Esophagus mucosa (tissue), 1 donor: ENCODE measurements at regions not wholly inside any gene's neighbourhood (a gene's known extent, or its start where the extent isn't known, plus 50 kb on each side); places are given as distances from the start of the nearest gene placed in this dataset.

Experiments used
- ATAC-seq: fragments of 200-7000 bp; cut with Tn5 transposase; one replicate; pipeline ENCODE4 v1.9.1; 2020
- donor health status: DM: yes; HTN: yes; CAD: no.

GRCh38 chr4:184879271-184879670 lies 53.5 kb upstream of the ACSL1 start:
- ATAC-seq, result no peak

DNA sequence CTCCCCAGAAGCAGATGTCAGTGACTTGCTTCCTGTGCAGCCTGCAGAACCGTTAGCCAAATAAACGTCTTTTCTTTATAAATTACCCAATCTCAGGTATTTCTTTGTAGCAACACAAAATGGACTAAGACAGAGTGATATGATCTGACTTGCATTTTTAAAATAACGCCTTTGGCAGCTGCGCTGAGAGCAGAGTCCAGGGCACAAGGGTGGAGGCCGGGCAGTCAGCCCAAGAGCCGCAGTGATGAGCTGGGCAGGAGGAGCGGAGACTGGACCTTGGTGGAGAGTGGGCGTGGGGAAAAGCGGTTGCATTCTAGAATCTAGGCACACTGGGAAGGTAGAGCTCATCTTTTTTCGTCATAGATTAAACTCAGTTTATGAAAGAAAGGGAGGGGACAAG lies 56.5 kb upstream of the ACSL1 start:
- ATAC-seq, result no peak

DNA sequence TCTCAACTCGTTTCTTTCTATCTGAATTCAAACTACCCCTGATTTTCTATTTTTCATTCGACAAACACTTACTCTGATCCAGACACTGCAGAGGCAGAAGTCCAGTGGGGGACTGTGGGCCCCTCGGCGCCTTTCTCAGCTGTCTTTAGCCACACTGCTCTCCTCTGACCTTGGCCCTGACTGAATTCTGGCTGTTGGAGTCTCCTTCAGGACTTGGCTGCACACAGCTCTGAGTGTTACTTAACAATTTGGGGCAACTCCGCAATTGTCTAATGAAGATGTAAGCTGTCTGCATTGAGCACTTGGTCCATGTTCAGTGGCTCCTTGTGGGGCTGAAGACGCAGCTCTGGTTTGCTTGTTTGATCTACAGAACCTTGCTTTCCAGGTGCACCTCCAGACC lies 57.3 kb upstream of the ACSL1 start:
- no peak for ATAC-seq

DNA sequence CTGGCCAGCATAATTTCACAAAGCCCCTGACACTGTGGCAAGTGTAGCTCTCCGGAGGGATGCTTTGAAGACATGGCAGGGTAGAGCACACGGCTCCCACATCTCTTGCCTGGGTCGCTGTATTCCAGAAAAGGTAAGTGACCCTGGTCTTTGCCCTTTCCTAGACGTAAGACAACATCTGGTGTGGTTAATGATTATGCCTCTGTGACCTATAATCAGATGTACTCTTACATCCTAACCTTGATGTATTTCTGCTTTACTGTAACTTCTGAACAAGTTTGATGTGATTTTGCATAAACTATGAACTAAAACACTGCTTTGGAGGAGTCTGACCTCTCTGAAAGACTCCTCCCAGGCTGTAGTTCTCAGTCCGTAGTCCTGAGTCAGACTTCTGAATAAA lies 59.1 kb upstream of the ACSL1 start:
- no peak for ATAC-seq

- ATAC-seq, result no peak
These were observed 59.8 kb upstream of the ACSL1 start for GRCh38 chr4:184885602-184886001.

DNA sequence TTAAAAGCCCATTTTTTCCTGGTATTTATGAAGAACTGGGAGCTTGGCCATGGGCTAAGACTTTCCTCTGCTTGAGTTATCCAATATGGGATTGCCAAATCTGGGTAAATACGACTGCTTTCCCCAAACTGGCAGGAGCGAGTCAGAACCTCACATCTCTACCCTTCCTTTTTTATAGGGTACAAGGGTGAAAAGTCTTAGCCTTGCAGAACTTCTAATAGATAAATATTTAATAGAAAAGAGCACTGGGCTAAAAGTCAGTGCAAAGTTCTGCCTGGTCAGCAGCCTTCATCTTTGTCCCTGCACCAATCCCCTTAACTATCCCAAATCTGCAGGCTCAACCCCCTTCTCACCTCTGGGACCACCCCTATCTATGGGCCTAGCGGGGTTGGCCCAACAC lies 61.6 kb upstream of the ACSL1 start:
- no peak for ATAC-seq

GRCh38 chr4:184887947-184888346 lies 62.2 kb upstream of the ACSL1 start:
- ATAC-seq, result no peak

- no peak for ATAC-seq
These were observed 64.0 kb upstream of the ACSL1 start for GRCh38 chr4:184889666-184890335.

DNA sequence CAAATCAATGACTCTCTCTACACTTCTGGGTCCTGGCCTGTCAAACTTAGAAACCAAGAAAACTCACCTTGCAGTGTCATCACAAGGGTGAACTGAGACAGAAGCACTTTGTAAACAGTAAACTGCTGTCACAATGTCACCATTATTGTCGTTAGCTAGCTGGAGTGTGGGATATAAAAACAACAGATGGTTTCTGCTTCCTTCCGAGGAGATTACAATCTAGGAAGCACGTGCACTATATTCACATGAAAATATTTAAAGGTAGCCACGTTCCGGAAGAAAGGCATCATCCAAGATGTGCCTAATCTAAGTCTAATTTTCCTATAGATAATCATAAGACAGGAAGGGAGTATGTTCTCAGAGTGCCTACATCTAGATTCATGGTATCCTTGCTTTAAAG lies 64.7 kb upstream of the ACSL1 start:
- ATAC-seq, result no peak

- no peak for ATAC-seq
These were observed 66.1 kb upstream of the ACSL1 start for GRCh38 chr4:184891816-184892397.

- no peak for ATAC-seq
These were observed 67.2 kb upstream of the ACSL1 start for GRCh38 chr4:184892999-184893398.

DNA sequence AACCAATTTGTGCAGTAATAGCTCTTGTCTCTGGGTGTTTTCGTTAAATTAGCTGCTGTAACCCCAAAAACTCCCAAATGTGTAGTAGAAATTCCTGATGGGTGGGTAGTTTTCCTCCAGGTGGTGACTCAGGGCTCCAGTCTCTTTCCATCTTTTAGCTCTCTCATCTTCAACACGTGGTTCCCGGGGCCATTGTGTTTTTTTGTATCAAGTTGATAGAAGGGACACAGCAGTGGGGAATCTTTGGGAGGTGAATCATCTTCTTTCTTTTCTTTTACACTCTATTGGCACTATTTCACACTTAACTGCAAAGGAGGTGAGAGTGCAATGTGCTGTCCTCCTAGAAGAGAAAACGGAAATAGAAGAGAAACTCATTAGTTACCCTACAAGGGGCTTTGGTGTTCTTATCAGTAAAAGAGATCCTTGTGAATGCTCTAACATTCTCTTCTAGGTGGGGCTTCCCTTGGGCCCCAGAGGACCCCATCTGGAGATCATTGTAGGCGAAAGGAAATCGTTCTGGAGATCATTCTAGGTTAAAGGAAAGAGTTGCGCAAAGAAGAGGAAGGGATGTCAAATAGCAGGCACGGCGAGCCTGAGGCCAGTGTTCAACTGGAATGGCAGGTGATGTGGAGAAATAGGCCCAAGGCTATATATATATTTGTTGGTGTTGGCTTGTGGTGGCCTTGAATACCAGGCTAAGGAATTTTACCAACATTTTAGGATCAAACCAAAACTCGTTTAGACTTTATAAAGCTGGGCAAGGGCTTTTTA lies 68.2 kb upstream of the ACSL1 start:
- no peak for ATAC-seq

- ATAC-seq, result no peak
These were observed 69.4 kb upstream of the ACSL1 start for GRCh38 chr4:184895012-184895695.

DNA sequence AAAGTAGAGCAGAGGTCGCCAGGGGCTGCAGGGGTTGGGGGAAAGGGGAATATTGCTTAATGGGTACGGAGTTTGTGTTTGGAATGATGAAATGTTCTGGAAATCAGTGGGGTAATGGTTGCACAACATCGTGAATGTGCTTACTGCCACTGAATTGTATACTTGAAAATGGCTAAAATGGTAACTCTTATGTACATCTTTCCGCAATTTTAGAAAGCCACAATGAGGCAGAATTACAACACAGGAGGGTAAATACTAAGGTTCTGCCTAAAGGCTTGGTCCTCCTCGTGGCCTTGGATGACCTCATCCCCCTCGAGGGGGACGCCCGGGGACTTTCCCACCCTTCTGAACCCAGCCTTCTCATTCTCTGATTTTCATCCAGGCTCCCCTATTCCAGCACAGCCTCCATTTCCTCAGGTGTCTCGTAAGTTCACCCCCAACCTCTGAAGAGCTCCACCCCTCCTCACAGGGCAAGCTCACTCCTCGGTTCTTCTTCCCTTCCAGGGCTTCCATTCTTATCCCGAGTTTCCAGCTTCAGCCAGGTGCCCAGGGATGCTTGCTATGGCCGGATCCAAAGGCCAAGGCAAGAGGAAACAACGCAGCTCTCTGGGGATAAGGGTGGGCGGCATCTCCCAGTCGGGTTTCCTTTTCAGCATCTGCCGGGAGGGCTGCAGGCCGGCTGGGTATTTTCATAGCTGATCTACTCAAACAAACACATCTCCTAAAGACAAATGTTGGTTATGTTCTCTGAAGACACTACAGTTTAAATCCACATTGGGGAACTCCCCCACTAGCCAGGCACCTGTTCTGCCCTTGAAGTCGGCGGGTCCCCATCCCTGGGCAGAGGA lies 71.3 kb upstream of the ACSL1 start:
- no peak for ATAC-seq

- no peak for ATAC-seq
These were observed 72.1 kb upstream of the ACSL1 start for GRCh38 chr4:184897895-184898294.

- no peak for ATAC-seq
These were observed 73.0 kb upstream of the ACSL1 start for GRCh38 chr4:184898793-184899192.

GRCh38 chr4:184899261-184900134 lies 73.7 kb upstream of the ACSL1 start:
- peak; percentile 71 for ATAC-seq

DNA sequence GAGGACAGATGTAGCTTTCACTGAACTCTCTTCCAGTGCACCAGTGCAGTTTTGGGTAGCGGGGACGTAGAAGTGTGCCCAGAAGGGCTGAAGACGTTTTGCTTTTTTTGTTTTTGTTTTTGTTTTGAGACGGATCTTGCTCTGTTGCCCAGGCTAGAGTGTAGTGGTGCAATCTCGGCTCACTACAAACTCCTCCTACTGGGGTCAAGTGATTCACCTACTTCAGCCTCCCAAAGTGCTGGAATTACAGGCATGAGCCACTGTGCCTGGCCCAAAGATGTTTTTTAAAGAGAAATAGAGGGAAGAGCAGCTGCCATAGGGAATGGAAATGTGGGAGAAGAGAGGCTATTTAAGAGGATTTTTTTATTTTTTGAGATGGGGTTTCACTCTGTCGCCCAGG lies 74.4 kb upstream of the ACSL1 start:
- ATAC-seq, result no peak

DNA sequence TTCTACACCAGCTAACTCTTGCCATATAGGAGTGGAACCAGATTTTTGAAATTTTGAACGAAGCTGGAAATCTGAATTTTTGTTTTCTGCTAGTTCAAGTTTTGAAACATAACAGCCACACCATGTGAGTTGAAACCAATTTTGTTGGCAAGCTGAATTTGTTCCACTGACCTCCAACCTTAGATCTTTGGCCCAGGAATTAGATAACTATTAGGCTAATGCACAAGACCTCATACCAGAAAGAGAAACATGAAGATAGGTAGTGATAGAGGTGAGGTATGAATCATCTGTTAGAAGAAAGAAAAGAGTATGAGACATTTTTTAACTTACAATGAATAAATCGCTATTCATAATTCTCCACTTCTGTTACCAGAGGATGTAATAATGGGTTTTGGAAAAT lies 76.8 kb upstream of the ACSL1 start:
- ATAC-seq, result no peak

DNA sequence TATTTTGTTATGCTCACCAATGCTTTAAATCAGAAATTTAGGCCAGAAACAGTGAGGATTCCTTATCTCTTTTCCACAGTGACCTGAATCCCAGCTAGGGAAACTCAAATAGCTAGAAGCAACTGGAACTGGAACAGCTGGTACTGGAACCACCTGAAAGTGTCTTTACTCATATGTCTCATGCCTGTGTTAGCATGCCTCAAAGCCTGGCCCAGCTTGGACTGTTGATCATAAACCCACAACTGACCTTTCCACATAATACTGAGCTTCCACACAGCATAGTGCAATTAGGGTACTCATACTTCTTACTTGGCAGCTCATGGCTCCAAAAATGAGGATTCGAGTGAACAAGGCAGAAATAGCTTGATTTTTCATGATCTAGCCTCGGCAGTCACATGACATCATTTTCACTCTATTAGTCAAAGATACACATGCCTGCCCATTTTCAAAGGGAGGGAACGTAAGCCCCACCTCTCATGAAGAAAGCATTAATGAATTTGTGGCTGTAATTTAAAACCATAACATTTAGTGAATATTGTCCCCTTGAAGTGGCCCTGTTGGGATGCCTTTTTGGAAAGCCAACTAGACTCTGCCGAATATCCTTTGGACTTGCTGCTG lies 80.8 kb upstream of the ACSL1 start:
- peak; percentile 46 for ATAC-seq

DNA sequence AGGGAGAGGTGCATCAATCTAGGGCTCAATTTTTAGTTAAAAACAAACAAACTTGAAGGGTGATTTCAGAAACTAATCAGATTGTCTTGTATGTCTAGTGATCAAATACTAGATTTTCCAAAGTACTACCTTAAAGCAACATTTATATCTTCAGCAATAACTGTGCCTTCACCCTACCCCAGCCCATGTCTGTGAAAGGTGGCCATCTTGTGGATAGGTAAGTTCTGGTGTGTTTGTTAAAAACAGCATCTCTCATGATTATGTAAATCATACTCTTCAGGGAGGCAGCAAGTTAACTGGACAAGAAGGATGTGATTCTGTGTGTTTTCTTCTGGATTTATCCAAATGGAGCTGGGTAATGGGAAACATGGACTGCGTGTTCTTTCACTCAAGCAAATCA lies 81.4 kb upstream of the ACSL1 start:
- ATAC-seq, result peak; percentile 32
